ENCODE measurements at regions not wholly inside any gene's neighbourhood (a gene's known extent, or its start where the extent isn't known, plus 50 kb on each side); places are given as distances from the start of the nearest gene placed in this dataset.

DNA sequence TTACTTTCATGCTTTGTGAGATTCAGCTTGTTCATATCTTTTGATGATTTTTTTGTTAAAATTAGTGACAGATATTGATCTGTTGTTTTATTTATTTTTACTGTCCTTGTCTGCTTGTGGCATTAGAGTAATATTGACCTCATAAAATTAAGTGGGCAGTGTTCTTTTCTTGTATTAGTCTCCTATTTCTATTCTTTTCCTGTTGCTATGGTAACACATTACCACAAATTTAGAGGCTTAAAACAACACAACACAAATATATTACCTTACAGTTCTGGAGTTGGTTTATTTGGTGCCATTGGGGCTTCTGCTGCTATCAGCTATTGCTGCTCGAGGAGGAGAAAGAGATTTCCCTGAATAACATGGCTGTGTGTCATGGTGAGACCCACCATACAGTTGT is 135.7 kb downstream of the C1orf94 start:
- Histone ChIP-seq H3K79me2 (ENCODE audit: insufficient read depth, low read length) (no peaks in the 10 kb centered on the region), H3K4me3 (ENCODE audit: low read depth in 1 of 2, low read length in 2 of 2) (no peak overlapping the region), H2AFZ (ENCODE audit: low read depth, low read length) (no peak overlapping the region), H4K20me1 (ENCODE audit: insufficient read depth, low read length) (no peaks in the 10 kb centered on the region), H3K27ac (ENCODE audit: low read length) (no peak overlapping the region), H3K4me1 (ENCODE audit: insufficient read depth, low read length) (no peaks in the 10 kb centered on the region), H3K4me2 (ENCODE audit: insufficient read depth, low read length) (no peak overlapping the region), H3K9me3 (ENCODE audit: insufficient read depth, low read length, severe bottlenecking) (peaks cover 6% of the 10 kb centered on the region), H3K27me3 (ENCODE audit: insufficient read depth, low read length, poor library complexity) (no peaks in the 10 kb centered on the region), H3K36me3 (ENCODE audit: insufficient read depth, low read length) (no peaks in the 10 kb centered on the region), H3K9ac (ENCODE audit: low read depth, low read length) (no peak overlapping the region)
- TF ChIP-seq EZH2 (IDR thresholded peaks at IDR 0.05; ENCODE audit: borderline replicate concordance, low read depth, low read length, severe bottlenecking), result no peak
- TF ChIP-seq, protein P1, sequence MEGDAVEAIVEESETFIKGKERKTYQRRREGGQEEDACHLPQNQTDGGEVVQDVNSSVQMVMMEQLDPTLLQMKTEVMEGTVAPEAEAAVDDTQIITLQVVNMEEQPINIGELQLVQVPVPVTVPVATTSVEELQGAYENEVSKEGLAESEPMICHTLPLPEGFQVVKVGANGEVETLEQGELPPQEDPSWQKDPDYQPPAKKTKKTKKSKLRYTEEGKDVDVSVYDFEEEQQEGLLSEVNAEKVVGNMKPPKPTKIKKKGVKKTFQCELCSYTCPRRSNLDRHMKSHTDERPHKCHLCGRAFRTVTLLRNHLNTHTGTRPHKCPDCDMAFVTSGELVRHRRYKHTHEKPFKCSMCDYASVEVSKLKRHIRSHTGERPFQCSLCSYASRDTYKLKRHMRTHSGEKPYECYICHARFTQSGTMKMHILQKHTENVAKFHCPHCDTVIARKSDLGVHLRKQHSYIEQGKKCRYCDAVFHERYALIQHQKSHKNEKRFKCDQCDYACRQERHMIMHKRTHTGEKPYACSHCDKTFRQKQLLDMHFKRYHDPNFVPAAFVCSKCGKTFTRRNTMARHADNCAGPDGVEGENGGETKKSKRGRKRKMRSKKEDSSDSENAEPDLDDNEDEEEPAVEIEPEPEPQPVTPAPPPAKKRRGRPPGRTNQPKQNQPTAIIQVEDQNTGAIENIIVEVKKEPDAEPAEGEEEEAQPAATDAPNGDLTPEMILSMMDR (IDR thresholded peaks at IDR 0.05; ENCODE audit: borderline replicate concordance, extremely low read depth, low read length, poor library complexity, severe bottlenecking), result no peak
- ATAC-seq (ENCODE audit: insufficient read depth, low read depth), result no peak
- no peak for DNase-seq

DNA sequence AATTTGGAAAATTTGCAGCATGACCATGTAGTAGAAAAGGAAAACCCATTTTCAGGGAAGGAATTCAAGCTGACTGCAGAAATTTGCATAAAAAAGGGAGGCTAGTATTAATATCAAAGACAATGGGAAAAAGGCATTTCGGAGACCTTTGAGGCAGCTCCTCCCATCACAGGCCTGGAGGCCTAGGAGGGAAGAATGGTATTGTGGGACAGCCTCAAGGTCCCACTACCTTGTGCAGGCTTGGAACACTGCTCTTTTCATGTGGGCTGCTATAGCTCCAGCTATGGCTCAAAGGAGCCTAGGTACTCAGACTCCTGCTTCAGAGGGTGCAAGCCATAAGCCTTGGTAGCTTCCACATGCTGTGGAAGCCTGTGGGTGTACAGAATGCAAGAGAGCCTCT is 139.3 kb downstream of the C1orf94 start:
- no peaks in the 10 kb centered on the region for H3K79me2 ChIP-seq (ENCODE audit: insufficient read depth, low read length)
- H4K20me1 ChIP-seq (ENCODE audit: insufficient read depth, low read length), result no peaks in the 10 kb centered on the region
- H2AFZ ChIP-seq (ENCODE audit: low read depth, low read length), result no peak overlapping the region
- DNase-seq (no peak), ATAC-seq (ENCODE audit: insufficient read depth, low read depth) (no peak)
- no peak overlapping the region for H3K27ac ChIP-seq (ENCODE audit: low read length)
- no peak for TF ChIP-seq EZH2 (IDR thresholded peaks at IDR 0.05; ENCODE audit: borderline replicate concordance, low read depth, low read length, severe bottlenecking)
- TF ChIP-seq, protein P1 (IDR thresholded peaks at IDR 0.05; ENCODE audit: borderline replicate concordance, extremely low read depth, low read length, poor library complexity, severe bottlenecking), result no peak
- H3K4me3 ChIP-seq (ENCODE audit: low read depth in 1 of 2, low read length in 2 of 2), result no peak overlapping the region
- H3K9me3 ChIP-seq (ENCODE audit: insufficient read depth, low read length, severe bottlenecking), result peaks cover 6% of the 10 kb centered on the region
- H3K4me2 ChIP-seq (ENCODE audit: insufficient read depth, low read length), result no peak overlapping the region
- H3K27me3 ChIP-seq (ENCODE audit: insufficient read depth, low read length, poor library complexity), result no peaks in the 10 kb centered on the region
- H3K36me3 ChIP-seq (ENCODE audit: insufficient read depth, low read length), result no peaks in the 10 kb centered on the region
- no peak overlapping the region for H3K9ac ChIP-seq (ENCODE audit: low read depth, low read length)
- H3K4me1 ChIP-seq (ENCODE audit: insufficient read depth, low read length), result no peaks in the 10 kb centered on the region

DNA sequence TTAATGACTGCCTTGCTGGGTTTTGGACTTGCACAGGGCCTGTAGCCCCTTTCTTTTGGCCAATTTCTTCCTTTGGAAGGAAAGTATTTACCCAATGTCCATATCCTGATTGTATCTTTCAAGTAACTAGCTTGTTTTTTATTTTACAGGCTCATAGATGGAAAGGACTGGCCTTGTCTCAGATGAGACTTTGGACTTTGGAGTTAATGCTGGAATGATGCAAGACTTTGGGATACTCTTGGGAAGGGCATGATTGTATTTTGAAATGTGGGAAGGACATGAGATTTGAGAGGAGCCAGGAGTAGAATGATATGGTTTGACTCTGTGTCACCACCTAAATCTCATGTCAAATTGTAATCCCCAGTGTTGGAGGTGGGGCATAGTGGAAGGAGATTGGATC is 140.1 kb downstream of the C1orf94 start:
- Histone ChIP-seq H3K36me3 (ENCODE audit: insufficient read depth, low read length) (no peaks in the 10 kb centered on the region), H3K4me1 (ENCODE audit: insufficient read depth, low read length) (no peaks in the 10 kb centered on the region), H3K79me2 (ENCODE audit: insufficient read depth, low read length) (no peaks in the 10 kb centered on the region), H3K9ac (ENCODE audit: low read depth, low read length) (no peak overlapping the region), H3K4me3 (ENCODE audit: low read depth in 1 of 2, low read length in 2 of 2) (no peak overlapping the region), H4K20me1 (ENCODE audit: insufficient read depth, low read length) (no peaks in the 10 kb centered on the region), H3K4me2 (ENCODE audit: insufficient read depth, low read length) (no peak overlapping the region), H3K27ac (ENCODE audit: low read length) (no peak overlapping the region), H3K9me3 (ENCODE audit: insufficient read depth, low read length, severe bottlenecking) (peaks cover 6% of the 10 kb centered on the region), H3K27me3 (ENCODE audit: insufficient read depth, low read length, poor library complexity) (no peaks in the 10 kb centered on the region), H2AFZ (ENCODE audit: low read depth, low read length) (no peak overlapping the region)
- ATAC-seq (ENCODE audit: insufficient read depth, low read depth), result no peak
- TF ChIP-seq, protein P1 (IDR thresholded peaks at IDR 0.05; ENCODE audit: borderline replicate concordance, extremely low read depth, low read length, poor library complexity, severe bottlenecking), result no peak
- no peak for TF ChIP-seq EZH2 (IDR thresholded peaks at IDR 0.05; ENCODE audit: borderline replicate concordance, low read depth, low read length, severe bottlenecking)
- DNase-seq, result no peak

DNA sequence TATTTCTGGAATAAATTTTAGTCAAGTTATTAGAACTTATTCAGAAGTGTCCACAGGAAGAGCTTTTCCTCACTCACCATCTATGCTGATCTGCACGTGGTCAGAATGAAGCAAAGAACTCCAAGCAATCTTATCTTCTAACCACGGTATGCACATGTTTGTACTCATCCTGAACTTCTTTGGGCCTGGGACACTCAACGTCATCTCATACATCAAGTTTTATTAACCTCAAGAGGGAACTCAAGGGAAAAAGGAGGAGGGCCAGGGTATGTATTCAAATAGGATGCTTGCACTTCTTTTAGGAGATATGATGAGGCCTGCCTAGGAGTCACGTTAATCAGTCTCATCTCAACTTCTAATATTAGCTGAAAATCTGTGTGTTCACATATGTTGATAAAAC is 142.5 kb downstream of the C1orf94 start:
- H3K9me3 ChIP-seq (ENCODE audit: insufficient read depth, low read length, severe bottlenecking), result peaks cover 6% of the 10 kb centered on the region
- H3K4me3 ChIP-seq (ENCODE audit: low read depth in 1 of 2, low read length in 2 of 2), result no peak overlapping the region
- H3K79me2 ChIP-seq (ENCODE audit: insufficient read depth, low read length), result no peaks in the 10 kb centered on the region
- H3K4me1 ChIP-seq (ENCODE audit: insufficient read depth, low read length), result no peaks in the 10 kb centered on the region
- no peak overlapping the region for H2AFZ ChIP-seq (ENCODE audit: low read depth, low read length)
- ATAC-seq (ENCODE audit: insufficient read depth, low read depth) (no peak), DNase-seq (no peak)
- H3K9ac ChIP-seq (ENCODE audit: low read depth, low read length), result no peak overlapping the region
- no peak for TF ChIP-seq EZH2 (IDR thresholded peaks at IDR 0.05; ENCODE audit: borderline replicate concordance, low read depth, low read length, severe bottlenecking)
- TF ChIP-seq, protein P1 (IDR thresholded peaks at IDR 0.05; ENCODE audit: borderline replicate concordance, extremely low read depth, low read length, poor library complexity, severe bottlenecking), result no peak
- H3K27ac ChIP-seq (ENCODE audit: low read length), result no peak overlapping the region
- no peak overlapping the region for H3K4me2 ChIP-seq (ENCODE audit: insufficient read depth, low read length)
- no peaks in the 10 kb centered on the region for H3K36me3 ChIP-seq (ENCODE audit: insufficient read depth, low read length)
- H3K27me3 ChIP-seq (ENCODE audit: insufficient read depth, low read length, poor library complexity), result no peaks in the 10 kb centered on the region
- H4K20me1 ChIP-seq (ENCODE audit: insufficient read depth, low read length), result no peaks in the 10 kb centered on the region

Measured in DND-41 (cell line).